ENCODE measurements at regions not wholly inside any gene's neighbourhood (a gene's known extent, or its start where the extent isn't known, plus 50 kb on each side); places are given as distances from the start of the nearest gene placed in this dataset.
"Not testable (repeated sequence)": the region's sequence is repeated elsewhere in the genome, so short reads cannot be mapped to it uniquely, and the experiment has no call there.

GRCh38 chr6:155807243-155807642, 351.6 kb upstream of the NOX3 start:
- Histone ChIP-seq H3K9me3 (no peaks in the 10 kb centered on the region), H3K4me3 (no peak overlapping the region), H3K27me3 (no peaks in the 10 kb centered on the region), H3K27ac (no peak overlapping the region), H3K36me3 (no peaks in the 10 kb centered on the region), H3K4me1 (no peaks in the 10 kb centered on the region)
- WGBS: 91% methylated on average over 6 of the region's 6 CpGs
- no peak for DNase-seq (ENCODE audit: low spot score in 2 of 2)
- TF ChIP-seq POLR2A (IDR thresholded peaks at IDR 0.05): no peak
- no peak for TF ChIP-seq POLR2AphosphoS5 (IDR thresholded peaks at IDR 0.05)
- no peak for TF ChIP-seq CTCF (IDR thresholded peaks at IDR 0.05)
- TF ChIP-seq EP300 (IDR thresholded peaks at IDR 0.05): no peak

- Histone ChIP-seq H3K36me3 (no peaks in the 10 kb centered on the region), H3K9me3 (no peaks in the 10 kb centered on the region), H3K27me3 (no peaks in the 10 kb centered on the region), H3K4me3 (no peak overlapping the region), H3K4me1 (no peaks in the 10 kb centered on the region), H3K27ac (no peak overlapping the region)
- DNase-seq (ENCODE audit: low spot score in 2 of 2): no peak
- 94% methylated on average over 1 of the region's 1 CpG for WGBS
- TF ChIP-seq POLR2A (IDR thresholded peaks at IDR 0.05): no peak
Observed at GRCh38 chr6:155801046-155801445, 345.4 kb upstream of the NOX3 start.

GRCh38 chr6:155798876-155799275, 343.2 kb upstream of the NOX3 start:
- H3K27ac ChIP-seq; H3K4me3 ChIP-seq; H3K4me1 ChIP-seq; H3K27me3 ChIP-seq; H3K9me3 ChIP-seq; H3K36me3 ChIP-seq; DNase-seq (ENCODE audit: low spot score in 2 of 2): not testable (repeated sequence)
- 80% methylated on average over 3 of the region's 3 CpGs for WGBS

- Histone ChIP-seq H3K36me3 (no peaks in the 10 kb centered on the region), H3K4me3 (no peak overlapping the region), H3K9me3 (no peaks in the 10 kb centered on the region), H3K4me1 (no peaks in the 10 kb centered on the region), H3K27ac (no peak overlapping the region), H3K27me3 (no peaks in the 10 kb centered on the region)
- 76% methylated on average over 8 of the region's 8 CpGs for WGBS
- TF ChIP-seq POLR2AphosphoS5 (IDR thresholded peaks at IDR 0.05): no peak
- TF ChIP-seq POLR2A (IDR thresholded peaks at IDR 0.05): no peak
- no peak for TF ChIP-seq EP300 (IDR thresholded peaks at IDR 0.05)
- TF ChIP-seq CTCF (IDR thresholded peaks at IDR 0.05): no peak
- no peak for DNase-seq (ENCODE audit: low spot score in 2 of 2)
Observed at GRCh38 chr6:155795173-155795796, 339.6 kb upstream of the NOX3 start.

- Histone ChIP-seq H3K4me1 (no peaks in the 10 kb centered on the region), H3K27me3 (no peaks in the 10 kb centered on the region), H3K4me3 (no peak overlapping the region), H3K27ac (no peak overlapping the region), H3K36me3 (no peaks in the 10 kb centered on the region), H3K9me3 (no peaks in the 10 kb centered on the region)
- WGBS: 84% methylated on average over 4 of the region's 4 CpGs
- no peak for DNase-seq (ENCODE audit: low spot score in 2 of 2)
- TF ChIP-seq CTCF (IDR thresholded peaks at IDR 0.05): no peak
- no peak for TF ChIP-seq POLR2AphosphoS5 (IDR thresholded peaks at IDR 0.05)
- TF ChIP-seq POLR2A (IDR thresholded peaks at IDR 0.05): no peak
- no peak for TF ChIP-seq EP300 (IDR thresholded peaks at IDR 0.05)
Observed at GRCh38 chr6:155791891-155792290, 336.3 kb upstream of the NOX3 start.

GRCh38 chr6:155791186-155791585, 335.5 kb upstream of the NOX3 start:
- Histone ChIP-seq H3K4me1 (no peaks in the 10 kb centered on the region), H3K27me3 (no peaks in the 10 kb centered on the region), H3K4me3 (no peak overlapping the region), H3K36me3 (no peaks in the 10 kb centered on the region), H3K9me3 (no peaks in the 10 kb centered on the region), H3K27ac (no peak overlapping the region)
- 88% methylated on average over 7 of the region's 7 CpGs for WGBS
- TF ChIP-seq EP300 (IDR thresholded peaks at IDR 0.05) (no peak), CTCF (IDR thresholded peaks at IDR 0.05) (no peak), POLR2AphosphoS5 (IDR thresholded peaks at IDR 0.05) (no peak)
- no peak for DNase-seq (ENCODE audit: low spot score in 2 of 2)

All from suprapubic skin (tissue), 4 donors.